ENCODE measurements at regions not wholly inside any gene's neighbourhood (a gene's known extent, or its start where the extent isn't known, plus 50 kb on each side); places are given as distances from the start of the nearest gene placed in this dataset.

- TF ChIP-seq ZBTB40 (IDR thresholded peaks at IDR 0.05; ENCODE audit: borderline replicate concordance) = no peak
- TF ChIP-seq CTCF (IDR thresholded peaks at IDR 0.05 in 2 of 3, conservative IDR thresholded peaks at IDR 0.05 in 1 of 3; ENCODE audit: control insufficient read depth in 2 of 3, extremely low read depth in 1 of 3, insufficient read depth in 1 of 3, low read depth in 3 of 3, low read length in 3 of 3) = no peak
- no peak for TF ChIP-seq ZNF622 (IDR thresholded peaks at IDR 0.05)
- no peak for TF ChIP-seq NR2F1 (conservative IDR thresholded peaks at IDR 0.05)
- TF ChIP-seq RAD21 (IDR thresholded peaks at IDR 0.05; ENCODE audit: insufficient read depth, low read depth, low read length) = no peak
- no peak for TF ChIP-seq SKIL (IDR thresholded peaks at IDR 0.05; ENCODE audit: low read depth, poor library complexity, severe bottlenecking)
These were observed 185.1 kb upstream of the SFRP2 start for GRCh38 chr4:153973942-153974341.
